WI38 (cell line): ENCODE measurements at regions not wholly inside any gene's neighbourhood (a gene's known extent, or its start where the extent isn't known, plus 50 kb on each side); places are given as distances from the start of the nearest gene placed in this dataset.

Experiments used
- H3K4me3 ChIP-seq: 2 replicates; pipeline ENCODE4 v1.5.1; 2011; ENCODE audit warnings: low read depth, mild to moderate bottlenecking, control low read depth, low read length
- CTCF ChIP-seq: IDR thresholded peaks from 2 replicates; pipeline ENCODE4 v1.5.1; 2012; ENCODE audit warnings: low read depth, mild to moderate bottlenecking, control low read depth, low read length

GRCh38 chr1:80629304-80629837 is 1171.4 kb upstream of the ADGRL2 start:
- no peak overlapping the region for H3K4me3 ChIP-seq
- no peak for TF ChIP-seq CTCF

- TF ChIP-seq CTCF: no peak
- H3K4me3 ChIP-seq: no peak overlapping the region
Measured at GRCh38 chr1:80624682-80625081, 1176.1 kb upstream of the ADGRL2 start.

- TF ChIP-seq CTCF: no peak
Measured at GRCh38 chr1:80607064-80607463, 1193.7 kb upstream of the ADGRL2 start.

GRCh38 chr1:80594013-80594412 is 1206.7 kb upstream of the ADGRL2 start:
- H3K4me3 ChIP-seq: no peak overlapping the region
- TF ChIP-seq CTCF: no peak

More at GRCh38 chr1:80607064-80607463, 1193.7 kb upstream of the ADGRL2 start:
- no peak overlapping the region for H3K4me3 ChIP-seq

GRCh38 chr1:80593197-80593596 is 1207.5 kb upstream of the ADGRL2 start:
- no peak for TF ChIP-seq CTCF
- H3K4me3 ChIP-seq: no peak overlapping the region

GRCh38 chr1:80582980-80583379 is 1217.8 kb upstream of the ADGRL2 start:
- no peak for TF ChIP-seq CTCF

GRCh38 chr1:80579055-80579454 is 1221.7 kb upstream of the ADGRL2 start:
- TF ChIP-seq CTCF: no peak

More at GRCh38 chr1:80582980-80583379, 1217.8 kb upstream of the ADGRL2 start:
- no peak overlapping the region for H3K4me3 ChIP-seq

More at GRCh38 chr1:80579055-80579454, 1221.7 kb upstream of the ADGRL2 start:
- no peak overlapping the region for H3K4me3 ChIP-seq
